NCI-H82 treated with DMSO at 0.1 percent for 48 hours (cell line): ENCODE measurements at regions not wholly inside any gene's neighbourhood (a gene's known extent, or its start where the extent isn't known, plus 50 kb on each side); places are given as distances from the start of the nearest gene placed in this dataset.

Experiments used
- DNase-seq: peaks from one replicate; lab custom pipeline; 2025; ENCODE audit not compliant: unreplicated experiment; lab: John Stamatoyannopoulos, UW

DNA sequence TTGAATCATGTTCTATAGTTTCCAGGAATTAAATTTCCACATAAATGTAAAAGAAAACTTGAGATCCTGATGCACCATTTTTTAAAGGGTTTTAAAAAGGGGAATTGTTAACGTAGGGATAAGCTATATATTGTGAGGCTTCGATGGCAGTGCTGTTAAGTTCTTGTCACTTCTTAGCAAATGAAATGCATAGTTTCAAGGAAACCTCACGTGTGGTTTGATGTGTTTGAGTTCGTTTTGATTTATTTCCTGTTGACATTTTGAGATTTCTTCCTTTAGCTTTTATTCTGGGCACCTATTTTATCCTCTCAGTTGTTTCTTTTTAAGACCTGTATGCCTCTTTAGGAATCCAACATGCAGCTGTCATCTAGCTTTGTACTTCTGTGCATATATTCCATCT is 301.0 kb downstream of the DOCK8 start:
- no peak for DNase-seq

- no peak for DNase-seq
Measured at GRCh38 chr9:517993-518392, 303.3 kb downstream of the DOCK8 start.

DNA sequence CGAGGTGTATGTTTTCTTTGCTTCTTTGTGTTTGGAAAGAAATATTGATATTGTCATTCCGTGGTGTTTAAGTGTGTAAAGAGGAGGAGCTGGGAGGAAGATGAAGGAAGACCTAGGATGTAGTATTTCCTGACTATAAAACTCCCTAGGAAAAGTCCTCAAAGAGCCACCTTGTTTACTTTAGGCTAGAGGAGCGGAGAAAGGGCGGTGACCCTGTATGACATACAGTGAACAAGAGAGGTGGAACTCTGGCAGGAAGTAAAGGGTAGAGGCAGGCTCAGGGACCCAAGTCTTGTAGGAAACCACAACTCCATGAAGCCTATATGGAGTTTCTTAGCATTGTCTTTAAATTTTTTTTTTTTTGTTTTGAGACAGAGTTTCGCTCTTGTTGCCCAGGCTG is 303.9 kb downstream of the DOCK8 start:
- no peak for DNase-seq

DNA sequence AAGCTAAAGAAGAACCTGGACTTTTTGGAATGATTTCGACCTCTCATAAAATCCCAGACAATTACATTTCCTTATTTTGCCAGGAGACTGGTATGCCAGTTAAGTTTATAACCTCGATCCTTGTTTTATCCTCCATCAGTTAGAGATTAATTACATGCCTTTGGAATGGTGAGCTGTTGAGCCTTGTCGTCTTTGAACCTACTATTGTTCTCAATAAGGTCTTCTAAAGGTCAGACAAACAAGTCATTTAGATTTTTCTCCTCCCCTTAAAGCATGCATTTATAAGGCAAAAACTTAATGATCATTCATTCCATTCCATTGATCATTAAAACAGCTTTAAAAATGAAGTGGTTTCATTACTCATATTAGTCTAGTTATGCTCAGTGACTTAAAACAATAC is 304.9 kb downstream of the DOCK8 start:
- no peak for DNase-seq

- DNase-seq, result peak; percentile 23
Measured at GRCh38 chr9:520302-520701, 305.6 kb downstream of the DOCK8 start.

DNA sequence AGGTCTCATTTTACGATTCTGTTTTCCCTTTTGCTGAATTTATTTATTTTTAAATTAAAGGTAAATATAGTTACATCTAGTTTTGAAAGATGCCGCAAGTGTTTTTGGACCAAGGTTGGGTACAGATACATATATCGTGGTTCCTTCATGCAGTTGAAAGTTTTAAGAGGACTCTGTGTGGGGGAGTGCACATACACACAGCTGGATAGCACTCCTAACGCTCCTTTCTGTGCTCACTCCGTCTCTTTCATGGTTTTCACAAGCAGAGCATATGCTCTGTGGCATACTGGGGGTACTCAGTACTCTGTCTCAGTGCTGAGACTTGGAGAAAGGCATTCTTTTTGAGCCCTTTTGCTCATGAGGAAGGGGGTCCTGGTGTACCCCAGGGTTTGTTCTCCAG is 307.5 kb downstream of the DOCK8 start:
- DNase-seq, result no peak

DNA sequence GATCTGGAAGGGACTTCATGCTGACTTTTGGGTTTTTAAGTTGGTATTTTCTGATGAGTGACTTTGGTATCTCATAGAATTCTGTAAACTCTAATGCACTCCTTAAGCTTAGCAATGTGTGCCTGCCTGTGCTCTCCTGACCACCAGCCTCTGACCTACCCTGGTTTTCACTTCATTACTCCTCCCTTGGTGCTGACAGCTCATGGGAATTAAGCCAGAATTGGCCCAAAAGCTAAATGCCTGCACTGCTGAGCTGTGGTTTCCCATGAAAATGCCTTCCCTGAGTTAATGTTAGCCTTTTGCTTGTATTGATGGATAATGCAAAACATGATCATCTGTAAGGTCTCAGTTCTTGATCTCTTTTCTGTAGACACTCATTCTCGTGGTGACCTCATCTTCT is 308.0 kb downstream of the DOCK8 start:
- DNase-seq, result no peak

DNA sequence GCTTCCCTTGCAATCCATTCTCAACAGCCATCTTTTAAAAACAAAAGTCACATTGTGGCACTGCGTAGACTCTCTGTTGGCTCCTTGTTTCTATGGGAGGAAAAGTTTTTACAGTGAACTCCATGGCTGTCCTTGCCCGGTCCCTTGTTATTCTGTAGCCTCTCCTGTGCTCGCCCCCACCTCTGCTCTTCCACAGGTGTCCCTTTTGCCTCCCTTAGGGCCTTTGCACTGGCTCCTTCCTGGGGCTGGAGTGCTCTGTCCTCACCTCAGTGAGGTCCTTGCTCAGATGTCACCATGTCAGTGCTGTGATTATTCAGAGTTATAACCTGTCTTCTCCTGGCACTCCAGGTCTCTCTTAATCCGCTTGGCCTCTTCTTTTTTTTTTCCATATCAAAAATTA is 308.8 kb downstream of the DOCK8 start:
- DNase-seq, result no peak

- no peak for DNase-seq
Measured at GRCh38 chr9:524008-524407, 309.3 kb downstream of the DOCK8 start.

- no peak for DNase-seq
Measured at GRCh38 chr9:526904-527591, 312.4 kb downstream of the DOCK8 start.

DNA sequence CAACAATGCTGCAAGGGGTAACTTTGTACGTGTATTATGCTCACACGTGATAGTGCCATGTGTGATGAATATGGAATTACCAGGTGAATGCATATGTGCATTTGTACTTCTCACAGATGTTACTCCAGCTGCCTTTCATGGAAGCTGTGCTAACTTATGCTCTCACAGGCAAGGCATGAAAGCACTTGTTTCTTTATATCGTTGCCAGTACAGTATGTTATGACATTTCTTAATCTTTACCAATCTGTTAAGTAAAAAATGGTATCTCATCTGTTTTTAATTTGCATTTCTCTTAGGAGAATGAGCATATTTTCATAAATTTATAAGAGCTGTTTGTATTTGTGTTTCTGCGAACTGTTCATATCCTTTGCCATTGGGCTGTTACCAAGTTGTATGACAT is 311.8 kb upstream of the DMRT1 start:
- DNase-seq, result no peak

DNA sequence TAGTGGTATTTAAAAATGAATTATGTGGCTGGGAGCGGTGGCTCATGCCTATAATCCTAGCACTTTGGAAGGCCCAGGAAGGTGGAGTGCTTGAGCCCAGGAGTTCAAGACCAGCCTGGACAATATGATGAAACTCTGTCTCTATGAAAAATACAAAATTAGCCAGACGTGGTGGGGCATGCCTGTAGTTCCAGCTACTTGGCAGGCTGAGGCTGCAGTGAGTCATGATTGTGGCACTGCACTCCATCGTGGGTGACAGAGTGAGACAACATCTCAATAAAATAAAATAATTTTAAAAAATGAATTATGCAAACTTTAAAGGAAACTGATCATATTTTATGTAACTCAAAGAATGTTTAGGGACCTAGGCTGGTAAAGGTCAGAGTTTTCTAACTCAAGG is 310.8 kb upstream of the DMRT1 start:
- no peak for DNase-seq

- DNase-seq, result no peak
Measured at GRCh38 chr9:532707-533106, 308.8 kb upstream of the DMRT1 start.

DNA sequence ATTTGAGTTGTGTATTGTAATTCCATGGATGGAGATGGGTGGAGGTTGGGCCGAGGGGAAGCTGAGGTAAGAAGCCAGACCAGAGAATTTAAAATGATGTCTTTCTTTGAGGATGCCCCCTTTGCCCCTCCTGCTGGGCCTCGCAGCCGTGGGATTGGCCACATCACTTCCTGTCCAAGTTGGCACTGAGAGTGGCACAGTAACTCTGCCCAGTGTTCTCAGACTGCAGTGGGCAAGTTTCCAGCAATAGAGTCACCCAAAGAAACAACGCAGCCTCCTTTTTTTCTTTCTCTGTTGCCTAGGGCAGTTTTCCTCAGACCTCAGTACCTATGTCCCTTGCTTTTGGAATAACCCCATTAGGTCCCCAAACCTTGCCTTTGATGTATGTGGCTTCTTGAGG is 306.6 kb upstream of the DMRT1 start:
- DNase-seq, result no peak

- no peak for DNase-seq
Measured at GRCh38 chr9:535356-535755, 306.1 kb upstream of the DMRT1 start.

DNA sequence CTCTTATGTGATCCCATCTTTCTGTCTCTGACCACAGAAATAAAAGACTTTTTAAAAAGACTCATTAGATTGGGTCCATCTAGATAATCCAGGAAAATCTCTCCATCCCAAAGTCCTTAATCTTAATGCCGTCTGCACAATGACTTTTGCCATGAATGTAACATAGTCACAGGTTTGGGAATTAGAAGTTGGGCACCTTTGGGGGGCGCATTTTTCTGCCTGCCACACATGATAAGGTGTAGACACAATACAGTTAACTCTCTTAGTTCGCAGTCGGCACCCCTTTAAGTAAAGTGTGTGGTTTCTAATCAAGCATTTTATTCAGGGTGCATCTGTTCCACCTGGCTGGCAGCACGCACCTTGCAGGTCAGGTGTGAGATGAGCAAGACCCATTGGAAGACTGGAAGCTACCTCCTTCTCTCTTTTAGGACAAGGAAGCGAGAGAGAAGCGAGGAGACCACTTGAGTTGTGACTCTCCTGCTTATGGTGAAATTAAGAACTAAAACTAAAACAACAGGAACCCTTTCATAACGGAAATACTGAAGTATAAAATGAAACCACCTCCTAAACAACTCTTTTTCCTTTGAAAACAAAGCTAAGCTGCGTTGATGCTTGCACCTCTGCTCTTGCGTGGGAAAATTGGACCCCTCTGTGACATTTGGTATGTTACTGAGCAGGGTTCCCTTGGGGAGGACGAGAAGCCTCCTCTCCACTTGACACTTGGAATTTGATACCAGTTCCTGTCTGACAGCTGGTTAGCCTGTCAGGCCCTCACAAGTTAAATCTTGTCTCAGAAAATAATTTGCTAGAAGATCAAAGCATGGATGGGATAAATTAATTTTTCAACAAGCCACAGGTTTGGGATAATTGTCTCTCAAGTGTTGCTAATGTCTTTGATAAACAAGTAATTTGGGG is 304.6 kb upstream of the DMRT1 start:
- DNase-seq, result no peak

DNA sequence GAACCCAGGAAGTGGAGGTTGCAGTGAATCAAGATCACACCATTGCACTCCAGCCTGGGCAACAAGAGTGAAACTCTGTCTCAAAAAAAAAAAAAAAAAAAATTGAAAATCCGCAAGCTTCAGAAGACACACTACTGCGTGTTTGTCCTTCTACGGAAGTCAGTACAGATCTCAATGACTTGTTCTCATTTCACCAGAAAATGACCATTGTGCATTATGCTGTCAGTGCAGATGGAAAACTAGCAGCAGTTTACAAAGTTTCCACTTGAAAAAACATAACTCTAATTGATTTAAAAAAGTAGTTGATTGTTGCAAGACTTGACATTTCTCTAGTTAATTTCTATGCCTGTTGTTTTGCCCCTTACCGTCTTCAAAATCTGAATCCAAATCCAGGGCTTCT is 298.0 kb upstream of the DMRT1 start:
- no peak for DNase-seq

GRCh38 chr9:545480-545879 is 296.0 kb upstream of the DMRT1 start:
- no peak for DNase-seq

GRCh38 chr9:546235-546634 is 295.3 kb upstream of the DMRT1 start:
- no peak for DNase-seq

GRCh38 chr9:546797-547223 is 294.7 kb upstream of the DMRT1 start:
- DNase-seq, result no peak

- DNase-seq, result no peak
Measured at GRCh38 chr9:547314-547713, 294.2 kb upstream of the DMRT1 start.

GRCh38 chr9:549455-549997 is 292.0 kb upstream of the DMRT1 start:
- DNase-seq, result no peak
